Panc1 (cell line): ENCODE measurements at regions not wholly inside any gene's neighbourhood (a gene's known extent, or its start where the extent isn't known, plus 50 kb on each side); places are given as distances from the start of the nearest gene placed in this dataset.

Experiments
- ATAC-seq: fragments of 200-7000 bp; cut with Tn5 transposase; 2 replicates; pipeline ENCODE4 v1.9.1; 2020; ENCODE audit warnings: mild to moderate bottlenecking, moderate library complexity
- BruUV-seq: library from RNA; stranded (reverse); fragments of 400-500 nt; replicated peaks from 2 replicates; lab custom pipeline; 2021; lab: Mats Ljungman, UMichigan
- CTCF ChIA-PET: fragments of 300-600 bp; sonication (Branson Sonifier 250); formaldehyde crosslinking; loops from one replicate; lab custom pipeline; 2022; ENCODE audit warnings: antibody characterized with exemption; lab: Charles Lee
- POLR2A ChIA-PET: fragments of 300-600 bp; sonication (Branson Sonifier 250); formaldehyde crosslinking; loops from one replicate; lab custom pipeline; 2022; ENCODE audit warnings: antibody characterized with exemption; lab: Charles Lee
- DNase-seq: peaks from one replicate; pipeline ENCODE4 v3.0.0-alpha.2; 2010; ENCODE audit warnings: low read depth, low spot score
- H3K27ac ChIP-seq: 2 replicates; pipeline ENCODE4 v1.5.1; 2011; ENCODE audit warnings: mild to moderate bottlenecking, low read length, inconsistent platforms
- H3K27me3 ChIP-seq: fragments of 200-500 bp; sonication (Bioruptor generic); 2 replicates; pipeline ENCODE4 v1.6.0; 2014; ENCODE audit warnings: low read length, inconsistent platforms; ENCODE audit not compliant: control insufficient read depth, insufficient read depth
- H3K36me3 ChIP-seq: fragments of 200-500 bp; sonication (Bioruptor generic); 2 replicates; pipeline ENCODE4 v1.5.1; 2014; ENCODE audit warnings: inconsistent platforms, mild to moderate bottlenecking, low read length, moderate library complexity; ENCODE audit not compliant: control insufficient read depth, insufficient read depth
- H3K4me1 ChIP-seq: 2 replicates; pipeline ENCODE4 v1.5.1; 2011; ENCODE audit warnings: inconsistent platforms, mild to moderate bottlenecking, low read length, moderate library complexity; ENCODE audit not compliant: control insufficient read depth, insufficient read depth
- H3K4me3 ChIP-seq, 2 experiments: 2 replicates each; pipeline ENCODE4 v1.5.1; 2011 to 2012; ENCODE audit warnings: low read depth in 2 of 2, low read length in 2 of 2, mild to moderate bottlenecking in 2 of 2, inconsistent platforms in 1 of 2, moderate library complexity in 1 of 2
- H3K9me3 ChIP-seq: fragments of 200-500 bp; sonication (Bioruptor generic); 2 replicates; pipeline ENCODE4 v1.5.1; 2014; ENCODE audit warnings: low read depth, mild to moderate bottlenecking, inconsistent platforms, low read length, moderate library complexity; ENCODE audit not compliant: control insufficient read depth, insufficient read depth
- POLR2AphosphoS5 ChIP-seq: IDR thresholded peaks from 2 replicates; pipeline ENCODE4 v1.6.1; 2012; ENCODE audit warnings: mild to moderate bottlenecking, low read depth, low read length, moderate library complexity
- SIN3A ChIP-seq: IDR thresholded peaks from 2 replicates; pipeline ENCODE4 v1.6.1; 2012; ENCODE audit warnings: low read depth, mild to moderate bottlenecking, low read length, moderate library complexity, borderline replicate concordance; ENCODE audit not compliant: insufficient read depth
- TCF7L2 ChIP-seq: IDR thresholded peaks from 2 replicates; pipeline ENCODE4 v1.6.1; 2011; ENCODE audit warnings: mild to moderate bottlenecking, low read depth, low read length, inconsistent platforms
- in situ Hi-C: cut with HindIII; loops from 2 replicates; pipeline ENCODE4 v1.10.0; 2016; ENCODE audit warnings: low sequenced_read_pairs, low pct_unique_long_range_greater_than_20kb
- intact Hi-C: fragments of 100-400 bp; cut with micrococcal nuclease; formaldehyde crosslinking; loops from one replicate; pipeline ENCODE4 v1.10.0; 2022; ENCODE audit not compliant: unreplicated experiment
- TF ChIP-seq, protein P1 (sequence below), 2 experiments: IDR thresholded peaks; 2 replicates each; pipeline ENCODE4 v1.6.1; 2011 to 2012; ENCODE audit warnings: low read depth in 2 of 2, control low read depth in 1 of 2, low read length in 1 of 2, mild to moderate bottlenecking in 1 of 2, moderate library complexity in 1 of 2; ENCODE audit not compliant: insufficient read depth in 1 of 2
- TF ChIP-seq, protein P2 (sequence below): fragments of 450-650 bp; IDR thresholded peaks from 2 replicates; pipeline ENCODE4 v1.5.1; 2017; ENCODE audit warnings: mild to moderate bottlenecking

DNA sequence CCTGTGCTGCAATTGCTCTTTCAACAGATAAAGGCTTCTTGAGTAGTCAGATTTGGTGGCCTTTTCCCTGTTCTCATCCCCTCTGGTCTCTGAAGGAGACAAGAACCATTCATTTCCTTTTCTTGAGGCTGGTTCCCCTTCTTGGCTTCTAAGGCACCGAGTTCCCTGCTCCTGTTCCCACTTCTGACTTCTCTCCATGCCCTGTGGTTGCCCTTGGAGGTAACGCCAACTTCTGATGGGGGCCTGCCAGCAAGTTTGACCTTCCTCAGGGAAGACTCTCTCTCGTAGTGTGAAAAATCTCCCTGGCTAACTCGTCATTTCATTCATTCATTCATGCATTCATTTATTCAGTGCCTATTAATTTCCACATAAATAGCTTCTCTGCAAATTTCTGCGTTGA, 302.4 kb upstream of the SOX11 start:
- POLR2A ChIA-PET = no interaction called here
- ATAC-seq (no peak), DNase-seq (no peak)
- Histone ChIP-seq H3K4me3 (no peak overlapping the region), H3K27me3 (no peaks in the 10 kb centered on the region), H3K36me3 (no peaks in the 10 kb centered on the region), H3K4me1 (no peaks in the 10 kb centered on the region), H3K9me3 (no peaks in the 10 kb centered on the region), H3K27ac (no peak overlapping the region)
- intact Hi-C loops = no loop called here
- CTCF ChIA-PET = no interaction called here
- in situ Hi-C loops = no loop called here
- BruUV-seq = no TSS peak
- TF ChIP-seq, protein P1, sequence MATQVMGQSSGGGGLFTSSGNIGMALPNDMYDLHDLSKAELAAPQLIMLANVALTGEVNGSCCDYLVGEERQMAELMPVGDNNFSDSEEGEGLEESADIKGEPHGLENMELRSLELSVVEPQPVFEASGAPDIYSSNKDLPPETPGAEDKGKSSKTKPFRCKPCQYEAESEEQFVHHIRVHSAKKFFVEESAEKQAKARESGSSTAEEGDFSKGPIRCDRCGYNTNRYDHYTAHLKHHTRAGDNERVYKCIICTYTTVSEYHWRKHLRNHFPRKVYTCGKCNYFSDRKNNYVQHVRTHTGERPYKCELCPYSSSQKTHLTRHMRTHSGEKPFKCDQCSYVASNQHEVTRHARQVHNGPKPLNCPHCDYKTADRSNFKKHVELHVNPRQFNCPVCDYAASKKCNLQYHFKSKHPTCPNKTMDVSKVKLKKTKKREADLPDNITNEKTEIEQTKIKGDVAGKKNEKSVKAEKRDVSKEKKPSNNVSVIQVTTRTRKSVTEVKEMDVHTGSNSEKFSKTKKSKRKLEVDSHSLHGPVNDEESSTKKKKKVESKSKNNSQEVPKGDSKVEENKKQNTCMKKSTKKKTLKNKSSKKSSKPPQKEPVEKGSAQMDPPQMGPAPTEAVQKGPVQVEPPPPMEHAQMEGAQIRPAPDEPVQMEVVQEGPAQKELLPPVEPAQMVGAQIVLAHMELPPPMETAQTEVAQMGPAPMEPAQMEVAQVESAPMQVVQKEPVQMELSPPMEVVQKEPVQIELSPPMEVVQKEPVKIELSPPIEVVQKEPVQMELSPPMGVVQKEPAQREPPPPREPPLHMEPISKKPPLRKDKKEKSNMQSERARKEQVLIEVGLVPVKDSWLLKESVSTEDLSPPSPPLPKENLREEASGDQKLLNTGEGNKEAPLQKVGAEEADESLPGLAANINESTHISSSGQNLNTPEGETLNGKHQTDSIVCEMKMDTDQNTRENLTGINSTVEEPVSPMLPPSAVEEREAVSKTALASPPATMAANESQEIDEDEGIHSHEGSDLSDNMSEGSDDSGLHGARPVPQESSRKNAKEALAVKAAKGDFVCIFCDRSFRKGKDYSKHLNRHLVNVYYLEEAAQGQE (IDR thresholded peaks at IDR 0.05; ENCODE audit: insufficient read depth in 1 of 2, low read depth in 2 of 2, low read length in 1 of 2) = no peak
- no peak for TF ChIP-seq SIN3A

DNA sequence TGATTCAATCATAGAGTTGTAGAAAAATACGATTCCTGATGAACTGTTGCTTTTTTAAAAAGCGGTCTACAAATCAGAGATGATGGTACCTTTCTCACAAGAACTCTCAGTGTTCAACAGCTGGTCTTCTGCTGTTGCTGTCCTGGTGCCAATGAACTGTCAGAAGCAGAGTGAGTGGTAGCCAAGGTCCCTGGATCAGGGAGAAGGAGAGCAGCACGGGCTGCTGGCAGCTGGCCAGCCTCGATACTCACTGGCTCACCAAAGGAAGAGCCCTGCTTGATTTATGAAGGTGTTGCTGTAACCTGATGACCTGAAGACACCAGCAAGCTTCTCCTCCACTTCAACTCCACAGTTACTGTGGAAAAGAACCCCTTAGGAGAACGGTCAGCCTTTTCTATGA, 300.8 kb upstream of the SOX11 start:
- intact Hi-C loops (no loop called here), in situ Hi-C loops (no loop called here)
- BruUV-seq = no TSS peak
- no peaks in the 10 kb centered on the region for H3K9me3 ChIP-seq
- no peaks in the 10 kb centered on the region for H3K27me3 ChIP-seq
- no peak overlapping the region for H3K27ac ChIP-seq
- H3K4me3 ChIP-seq = no peak overlapping the region
- CTCF ChIA-PET = no interaction called here
- no peaks in the 10 kb centered on the region for H3K4me1 ChIP-seq
- ATAC-seq (no peak), DNase-seq (no peak)
- H3K36me3 ChIP-seq = no peaks in the 10 kb centered on the region
- POLR2A ChIA-PET = no interaction called here
- TF ChIP-seq TCF7L2 (no peak), SIN3A (no peak), POLR2AphosphoS5 (no peak)
- TF ChIP-seq, protein P2, sequence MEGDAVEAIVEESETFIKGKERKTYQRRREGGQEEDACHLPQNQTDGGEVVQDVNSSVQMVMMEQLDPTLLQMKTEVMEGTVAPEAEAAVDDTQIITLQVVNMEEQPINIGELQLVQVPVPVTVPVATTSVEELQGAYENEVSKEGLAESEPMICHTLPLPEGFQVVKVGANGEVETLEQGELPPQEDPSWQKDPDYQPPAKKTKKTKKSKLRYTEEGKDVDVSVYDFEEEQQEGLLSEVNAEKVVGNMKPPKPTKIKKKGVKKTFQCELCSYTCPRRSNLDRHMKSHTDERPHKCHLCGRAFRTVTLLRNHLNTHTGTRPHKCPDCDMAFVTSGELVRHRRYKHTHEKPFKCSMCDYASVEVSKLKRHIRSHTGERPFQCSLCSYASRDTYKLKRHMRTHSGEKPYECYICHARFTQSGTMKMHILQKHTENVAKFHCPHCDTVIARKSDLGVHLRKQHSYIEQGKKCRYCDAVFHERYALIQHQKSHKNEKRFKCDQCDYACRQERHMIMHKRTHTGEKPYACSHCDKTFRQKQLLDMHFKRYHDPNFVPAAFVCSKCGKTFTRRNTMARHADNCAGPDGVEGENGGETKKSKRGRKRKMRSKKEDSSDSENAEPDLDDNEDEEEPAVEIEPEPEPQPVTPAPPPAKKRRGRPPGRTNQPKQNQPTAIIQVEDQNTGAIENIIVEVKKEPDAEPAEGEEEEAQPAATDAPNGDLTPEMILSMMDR = no peak
- TF ChIP-seq, protein P1 (IDR thresholded peaks at IDR 0.05; ENCODE audit: insufficient read depth in 1 of 2, low read depth in 2 of 2, low read length in 1 of 2) = no peak
